ENCODE measurements at regions not wholly inside any gene's neighbourhood (a gene's known extent, or its start where the extent isn't known, plus 50 kb on each side); places are given as distances from the start of the nearest gene placed in this dataset.

DNA sequence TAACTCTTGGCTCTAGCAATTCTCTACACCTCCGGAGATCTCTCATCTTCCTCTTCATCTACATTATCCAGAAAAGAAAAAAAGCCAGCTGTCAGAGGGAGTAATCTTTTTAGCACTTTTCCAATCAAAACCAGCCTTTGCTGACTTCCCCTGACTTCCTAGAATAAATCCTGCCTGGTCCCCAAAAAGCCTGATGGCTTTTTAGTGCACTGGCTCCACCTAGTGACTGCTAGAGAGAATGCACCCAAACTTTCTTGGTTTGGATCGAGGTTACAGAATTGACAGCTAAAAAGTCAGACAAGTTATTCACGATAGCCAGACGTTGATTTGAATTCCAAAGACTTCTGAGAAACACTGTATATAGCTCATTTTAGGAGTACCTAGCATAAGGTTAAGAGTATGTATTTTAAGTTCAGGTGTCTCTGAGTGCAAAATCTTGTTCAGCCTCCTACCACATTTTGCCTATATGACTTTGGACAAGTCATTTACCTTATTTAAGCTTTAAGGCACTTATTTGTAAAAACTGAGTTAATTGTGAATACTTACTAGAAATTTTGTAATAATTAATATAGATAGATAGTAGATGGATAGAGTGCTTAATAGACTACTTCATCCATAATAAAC, 185.7 kb upstream of the GRIN2B start:
- DNase-seq (ENCODE audit: low read depth): peak; percentile 10
- no peak overlapping the region for H3K4me3 ChIP-seq (ENCODE audit: low read depth, low read length)
- TF ChIP-seq, protein P1, sequence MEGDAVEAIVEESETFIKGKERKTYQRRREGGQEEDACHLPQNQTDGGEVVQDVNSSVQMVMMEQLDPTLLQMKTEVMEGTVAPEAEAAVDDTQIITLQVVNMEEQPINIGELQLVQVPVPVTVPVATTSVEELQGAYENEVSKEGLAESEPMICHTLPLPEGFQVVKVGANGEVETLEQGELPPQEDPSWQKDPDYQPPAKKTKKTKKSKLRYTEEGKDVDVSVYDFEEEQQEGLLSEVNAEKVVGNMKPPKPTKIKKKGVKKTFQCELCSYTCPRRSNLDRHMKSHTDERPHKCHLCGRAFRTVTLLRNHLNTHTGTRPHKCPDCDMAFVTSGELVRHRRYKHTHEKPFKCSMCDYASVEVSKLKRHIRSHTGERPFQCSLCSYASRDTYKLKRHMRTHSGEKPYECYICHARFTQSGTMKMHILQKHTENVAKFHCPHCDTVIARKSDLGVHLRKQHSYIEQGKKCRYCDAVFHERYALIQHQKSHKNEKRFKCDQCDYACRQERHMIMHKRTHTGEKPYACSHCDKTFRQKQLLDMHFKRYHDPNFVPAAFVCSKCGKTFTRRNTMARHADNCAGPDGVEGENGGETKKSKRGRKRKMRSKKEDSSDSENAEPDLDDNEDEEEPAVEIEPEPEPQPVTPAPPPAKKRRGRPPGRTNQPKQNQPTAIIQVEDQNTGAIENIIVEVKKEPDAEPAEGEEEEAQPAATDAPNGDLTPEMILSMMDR (IDR thresholded peaks at IDR 0.05; ENCODE audit: control insufficient read depth, extremely low read depth, insufficient read depth): peak; percentile 89

DNA sequence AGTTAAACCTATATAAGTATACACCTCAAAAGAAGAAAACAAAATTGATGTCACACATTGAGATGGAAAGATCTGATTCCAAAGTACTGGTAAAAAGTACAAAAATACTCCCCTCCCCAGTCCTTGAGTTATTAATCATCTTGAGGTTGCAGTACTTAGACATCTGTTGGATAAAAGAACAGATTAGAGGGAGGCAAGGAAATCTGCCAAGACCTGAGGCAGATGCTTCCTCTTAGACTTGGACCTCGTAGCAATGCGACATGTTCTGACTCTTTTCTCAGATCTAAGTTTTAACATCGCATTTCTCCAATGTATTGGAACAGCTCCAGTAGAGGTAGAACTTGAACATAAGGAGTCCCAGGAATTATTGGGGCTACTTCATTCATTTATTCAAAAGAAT, 187.9 kb upstream of the GRIN2B start:
- DNase-seq (ENCODE audit: low read depth): no peak

DNA sequence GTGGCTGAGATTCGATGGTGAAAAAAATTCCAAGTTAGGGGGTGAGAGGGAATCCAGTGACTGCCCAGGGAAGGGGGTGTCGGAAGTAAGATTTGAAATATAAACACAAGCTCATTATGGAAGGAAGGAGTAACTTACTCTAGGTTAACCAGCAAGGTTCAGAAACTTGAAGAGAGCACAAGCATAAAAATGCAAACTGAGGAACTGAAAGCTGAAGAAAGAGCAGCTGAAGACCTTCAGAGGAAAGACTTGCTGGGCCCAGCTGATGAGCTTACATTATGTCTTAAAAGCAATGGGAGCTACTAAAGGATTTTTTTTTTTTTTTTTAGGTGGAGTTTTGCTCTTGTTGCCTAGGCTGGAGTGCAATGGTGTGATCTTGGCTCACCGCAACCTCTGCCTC, 189.7 kb upstream of the GRIN2B start:
- DNase-seq (ENCODE audit: low read depth): no peak
- H3K4me3 ChIP-seq (ENCODE audit: low read depth, low read length): no peak overlapping the region
- TF ChIP-seq, protein P1 (IDR thresholded peaks at IDR 0.05; ENCODE audit: control insufficient read depth, extremely low read depth, insufficient read depth): no peak

More for the DNA sequence above, 187.9 kb upstream of the GRIN2B start:
- no peak overlapping the region for H3K4me3 ChIP-seq (ENCODE audit: low read depth, low read length)
- TF ChIP-seq, protein P1 (IDR thresholded peaks at IDR 0.05; ENCODE audit: control insufficient read depth, extremely low read depth, insufficient read depth): no peak

DNA sequence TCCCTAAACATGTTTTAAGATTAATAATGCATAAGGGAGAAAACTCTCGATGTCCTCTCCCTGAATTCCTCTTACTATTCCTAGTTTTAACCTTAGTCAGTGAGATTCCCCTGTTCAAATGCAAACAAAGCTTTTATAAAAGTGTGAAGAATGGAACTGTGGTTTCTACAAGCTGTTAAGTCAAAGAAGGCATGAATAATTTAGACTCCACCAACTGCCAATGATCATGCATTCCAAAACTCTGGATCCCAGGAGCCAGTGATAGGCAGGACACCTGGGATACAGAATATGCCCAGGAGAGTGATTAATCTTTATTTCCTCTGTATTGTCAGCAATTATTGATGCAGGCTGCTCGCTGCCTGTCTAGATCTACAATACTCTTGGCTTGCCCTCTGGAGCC, 190.3 kb upstream of the ATF7IP start:
- H3K4me3 ChIP-seq (ENCODE audit: low read depth, low read length): no peak overlapping the region
- TF ChIP-seq, protein P1 (IDR thresholded peaks at IDR 0.05; ENCODE audit: control insufficient read depth, extremely low read depth, insufficient read depth): no peak
- DNase-seq (ENCODE audit: low read depth): no peak

DNA sequence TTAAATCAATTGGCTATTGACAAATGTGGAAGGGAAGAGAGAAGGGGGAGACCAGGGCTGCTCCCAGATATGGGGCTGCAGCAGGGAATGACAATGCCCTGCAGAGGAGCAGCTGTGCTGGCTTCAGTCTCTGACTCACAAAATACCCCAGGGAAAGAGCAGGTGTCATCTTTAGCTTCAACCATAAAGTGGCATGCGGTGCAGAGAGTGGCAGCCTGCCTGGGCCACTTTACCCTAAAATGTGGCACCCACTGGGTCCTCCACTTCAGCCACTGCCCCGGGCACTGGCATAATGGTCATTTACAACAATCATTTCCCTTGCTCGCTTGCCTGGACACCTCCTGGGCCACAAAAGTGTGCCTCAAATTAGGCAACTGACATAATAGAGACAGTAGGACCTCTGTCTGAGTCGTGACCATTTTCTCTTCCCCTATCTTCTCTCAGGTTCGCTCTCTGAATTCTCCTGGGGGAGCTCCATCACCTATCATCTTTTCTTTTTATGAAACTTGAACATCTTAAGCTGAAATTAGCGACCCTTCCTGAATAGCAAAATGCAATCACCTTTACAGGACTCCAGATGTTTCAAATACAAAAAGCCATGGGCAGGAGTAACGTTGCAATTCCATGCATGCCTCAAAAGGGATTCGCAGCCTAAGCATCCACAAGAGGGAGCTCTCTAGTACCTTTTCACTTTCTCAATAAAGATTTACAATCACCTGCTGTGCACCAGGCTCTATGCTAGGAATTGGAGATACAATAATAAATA, 179.9 kb upstream of the ATF7IP start:
- DNase-seq (ENCODE audit: low read depth): no peak
- no peak overlapping the region for H3K4me3 ChIP-seq (ENCODE audit: low read depth, low read length)
- TF ChIP-seq, protein P1 (IDR thresholded peaks at IDR 0.05; ENCODE audit: control insufficient read depth, extremely low read depth, insufficient read depth): peak; percentile 80

DNA sequence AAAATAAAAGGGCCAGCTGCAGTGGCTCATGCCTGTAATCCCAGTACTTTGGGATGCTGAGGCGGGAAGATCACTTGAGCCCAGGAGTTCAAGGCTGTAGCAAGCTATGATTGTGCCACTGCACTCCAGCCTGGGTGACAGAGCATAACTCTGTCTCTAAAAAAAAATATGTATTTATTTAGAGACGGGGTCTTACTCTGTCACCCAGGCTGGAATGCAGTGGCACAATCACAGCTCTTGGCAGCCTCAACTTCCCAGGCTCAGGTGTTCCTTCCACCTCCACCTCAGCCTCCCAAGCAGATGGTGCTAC, 179.3 kb upstream of the ATF7IP start:
- TF ChIP-seq, protein P1 (IDR thresholded peaks at IDR 0.05; ENCODE audit: control insufficient read depth, extremely low read depth, insufficient read depth): no peak
- H3K4me3 ChIP-seq (ENCODE audit: low read depth, low read length): no peak overlapping the region
- no peak for DNase-seq (ENCODE audit: low read depth)

Data from LNCaP clone FGC (cell line).